ENCODE measurements at regions not wholly inside any gene's neighbourhood (a gene's known extent, or its start where the extent isn't known, plus 50 kb on each side); places are given as distances from the start of the nearest gene placed in this dataset.

GRCh38 chr2:219733106-219733505, 105.7 kb downstream of the SLC4A3 start:
- TF ChIP-seq CTCF (IDR thresholded peaks at IDR 0.05 in 2 of 3, conservative IDR thresholded peaks at IDR 0.05 in 1 of 3; ENCODE audit: insufficient read depth in 2 of 3, low read depth in 1 of 3, low read length in 3 of 3) (no peak), JUNB (CRISPR knock-in tag; conservative IDR thresholded peaks at IDR 0.05) (no peak), CC2D1A (IDR thresholded peaks at IDR 0.05) (no peak), ID3 (CRISPR knock-in tag; IDR thresholded peaks at IDR 0.05) (no peak), ID3 (tag; IDR thresholded peaks at IDR 0.05) (no peak), GATA2 (CRISPR knock-in tag; IDR thresholded peaks at IDR 0.05) (no peak), PYGO2 (tag; IDR thresholded peaks at IDR 0.05) (no peak)

Data from K562 (cell line).